ENCODE measurements at regions not wholly inside any gene's neighbourhood (a gene's known extent, or its start where the extent isn't known, plus 50 kb on each side); places are given as distances from the start of the nearest gene placed in this dataset.

DNA sequence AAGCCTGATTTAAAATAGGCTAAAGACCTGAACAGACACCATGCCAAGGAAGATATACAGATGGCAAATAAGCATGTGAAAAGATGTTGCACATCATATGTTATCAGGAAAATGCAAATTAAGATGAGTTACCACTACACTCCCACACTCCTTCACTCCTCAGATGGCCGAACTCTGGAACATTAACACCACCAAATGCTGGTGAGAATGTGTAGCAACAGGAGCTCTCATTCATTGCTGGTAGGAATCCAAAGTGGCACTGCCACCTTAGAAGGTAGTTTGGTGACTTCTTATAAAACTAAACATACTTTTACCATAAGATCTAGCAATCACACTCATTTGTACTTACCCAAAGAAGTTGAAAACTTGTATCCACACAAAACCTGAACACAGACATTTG is 2047.3 kb downstream of the LRRC4C start:
- ChIA-PET POLR2A (no interaction called here), CTCF (no interaction called here)
- TF ChIP-seq CTCF (IDR thresholded peaks at IDR 0.05; ENCODE audit: low read depth, low read length): no peak
- H3K27ac ChIP-seq (ENCODE audit: low read depth, low read length): no peak overlapping the region
- no peak overlapping the region for H3K4me3 ChIP-seq (ENCODE audit: low read depth, low read length)
- no peak for DNase-seq (ENCODE audit: low read depth, low spot score)
- peaks cover 6% of the 10 kb centered on the region for H3K9me3 ChIP-seq (ENCODE audit: control insufficient read depth, insufficient read depth, low read length)
- H3K27me3 ChIP-seq (ENCODE audit: control insufficient read depth, insufficient read depth, low read length): no peaks in the 10 kb centered on the region

GRCh38 chr11:39385911-39386310 is 2073.5 kb downstream of the LRRC4C start:
- ChIA-PET CTCF (no interaction called here), POLR2A (no interaction called here)
- no peak for DNase-seq (ENCODE audit: low read depth, low spot score)

DNA sequence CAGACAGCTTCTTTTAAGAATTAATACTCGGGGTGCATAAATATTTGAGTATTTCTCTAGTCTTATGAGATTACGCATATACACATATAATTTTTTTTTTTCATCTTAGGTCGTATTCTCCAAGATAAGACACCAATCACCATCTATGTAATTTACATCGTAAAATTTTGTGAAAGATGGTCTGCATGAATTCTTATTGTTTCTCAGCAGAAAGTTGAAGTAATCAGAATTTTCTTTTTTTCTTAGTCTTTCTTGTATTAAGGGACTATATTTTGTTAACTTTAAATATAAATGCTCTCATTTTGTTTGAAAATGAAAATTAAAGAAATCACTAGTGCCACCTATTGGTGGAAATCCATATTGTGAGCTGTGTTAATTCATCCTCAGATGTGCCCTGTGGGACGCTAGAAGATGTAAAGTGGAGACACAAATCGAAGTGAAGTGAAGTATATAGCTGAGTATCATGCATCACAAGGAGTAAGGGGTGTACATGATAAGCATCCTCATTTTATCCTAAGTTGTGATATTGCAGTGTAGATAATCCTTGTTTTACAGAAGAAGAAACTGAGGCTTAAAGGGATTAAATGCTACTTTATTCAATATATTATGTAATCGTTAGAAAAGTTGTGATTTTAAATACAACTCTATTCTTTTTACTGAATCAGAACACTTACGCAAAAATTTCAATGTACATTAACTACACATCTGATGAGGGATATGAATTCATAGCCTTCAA is 2084.3 kb downstream of the LRRC4C start:
- no peak overlapping the region for H3K27ac ChIP-seq (ENCODE audit: low read depth, low read length)
- POLR2A ChIA-PET: no interaction called here
- H3K27me3 ChIP-seq (ENCODE audit: control insufficient read depth, insufficient read depth, low read length): no peaks in the 10 kb centered on the region

More at GRCh38 chr11:39385911-39386310, 2073.5 kb downstream of the LRRC4C start:
- no peak overlapping the region for H3K4me3 ChIP-seq (ENCODE audit: low read depth, low read length)
- no peak overlapping the region for H3K27ac ChIP-seq (ENCODE audit: low read depth, low read length)
- no peaks in the 10 kb centered on the region for H3K27me3 ChIP-seq (ENCODE audit: control insufficient read depth, insufficient read depth, low read length)
- TF ChIP-seq CTCF (IDR thresholded peaks at IDR 0.05; ENCODE audit: low read depth, low read length): no peak
- H3K9me3 ChIP-seq (ENCODE audit: control insufficient read depth, insufficient read depth, low read length): peaks cover 12% of the 10 kb centered on the region

DNA sequence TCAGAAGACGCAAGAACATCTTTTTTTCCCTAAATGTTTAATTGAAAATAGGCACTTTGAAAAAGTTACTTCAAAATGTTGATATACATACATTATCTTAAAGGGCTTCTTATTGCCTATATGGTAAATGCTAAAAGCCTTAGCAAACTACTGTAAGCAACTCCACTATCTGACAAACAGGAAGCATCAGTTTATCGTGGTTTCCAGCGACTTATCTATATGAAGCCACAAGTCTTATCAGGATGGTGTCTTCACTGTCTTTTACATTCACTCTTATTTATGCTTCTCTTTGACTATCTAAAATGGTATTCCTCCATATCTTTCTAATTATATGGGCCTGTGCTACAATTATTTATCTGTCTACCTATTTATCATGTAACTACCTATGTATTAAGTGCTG is 2091.9 kb downstream of the LRRC4C start:
- no peak for TF ChIP-seq CTCF (IDR thresholded peaks at IDR 0.05; ENCODE audit: low read depth, low read length)
- H3K27ac ChIP-seq (ENCODE audit: low read depth, low read length): no peak overlapping the region
- ChIA-PET POLR2A (no interaction called here), CTCF (no interaction called here)
- H3K27me3 ChIP-seq (ENCODE audit: control insufficient read depth, insufficient read depth, low read length): no peaks in the 10 kb centered on the region
- no peak for DNase-seq (ENCODE audit: low read depth, low spot score)
- no peak overlapping the region for H3K4me3 ChIP-seq (ENCODE audit: low read depth, low read length)
- peaks cover 4% of the 10 kb centered on the region; the same call in 1 of the 2 replicates for H3K9me3 ChIP-seq (ENCODE audit: control insufficient read depth, insufficient read depth, low read length)

More for the DNA sequence above, 2084.3 kb downstream of the LRRC4C start:
- Histone ChIP-seq H3K9me3 (ENCODE audit: control insufficient read depth, insufficient read depth, low read length) (peaks cover 8% of the 10 kb centered on the region), H3K4me3 (ENCODE audit: low read depth, low read length) (no peak overlapping the region)
- CTCF ChIA-PET: interaction anchor here (0.5 to 1.3 kb wide), 3 partner anchors 9 to 1199 kb away, joined by 3 to 4 read pairs (median 4); no protein-coding TSS in a partner anchor
- no peak for DNase-seq (ENCODE audit: low read depth, low spot score)
- TF ChIP-seq CTCF (IDR thresholded peaks at IDR 0.05; ENCODE audit: low read depth, low read length): peak; percentile 30

DNA sequence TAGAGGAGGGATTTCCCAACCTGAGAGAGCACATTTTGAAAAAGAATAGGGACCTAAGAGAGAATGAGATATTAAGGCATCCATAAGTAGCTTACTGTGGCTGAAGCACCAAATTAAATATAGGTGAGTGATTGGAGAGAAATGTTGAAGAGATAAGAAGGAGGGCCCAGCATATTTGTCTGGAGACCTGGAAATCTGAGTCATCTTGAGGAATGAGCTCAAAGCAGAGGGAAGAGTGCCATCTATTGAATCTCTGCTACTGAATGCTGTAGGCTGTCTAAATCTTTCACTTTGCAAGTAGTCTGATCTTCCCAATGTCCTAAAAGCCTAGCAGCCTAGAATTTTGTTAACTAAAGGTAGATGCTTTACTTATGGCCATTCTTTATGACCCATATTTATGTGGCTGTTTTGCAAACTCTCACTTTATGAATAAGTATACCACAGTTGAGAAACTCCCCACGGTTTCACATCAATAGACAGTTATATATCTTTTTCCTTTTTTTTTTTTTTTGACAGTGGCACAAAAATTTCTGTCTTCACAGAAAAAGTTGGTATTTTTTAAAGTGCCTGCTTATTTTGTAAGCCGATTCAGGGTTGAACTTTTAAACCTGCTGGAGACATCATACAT is 2093.5 kb downstream of the LRRC4C start:
- ChIA-PET POLR2A (no interaction called here), CTCF (interaction anchor here (1.3 kb wide), 1 partner anchor 10 kb away, joined by 4 read pairs; no protein-coding TSS in a partner anchor)
- Histone ChIP-seq H3K27me3 (ENCODE audit: control insufficient read depth, insufficient read depth, low read length) (no peaks in the 10 kb centered on the region), H3K9me3 (ENCODE audit: control insufficient read depth, insufficient read depth, low read length) (peaks cover 4% of the 10 kb centered on the region; the same call in 1 of the 2 replicates), H3K27ac (ENCODE audit: low read depth, low read length) (no peak overlapping the region), H3K4me3 (ENCODE audit: low read depth, low read length) (no peak overlapping the region)
- no peak for DNase-seq (ENCODE audit: low read depth, low spot score)
- TF ChIP-seq CTCF (IDR thresholded peaks at IDR 0.05; ENCODE audit: low read depth, low read length): no peak
